DOHH2 (cell line): ENCODE measurements at regions not wholly inside any gene's neighbourhood (a gene's known extent, or its start where the extent isn't known, plus 50 kb on each side); places are given as distances from the start of the nearest gene placed in this dataset.

ENCODE experiments used
- CTCF ChIP-seq: fragments of 200-600 bp; sonication (generic); IDR thresholded peaks from one replicate; pipeline ENCODE4 v1.5.1; 2014; ENCODE audit warnings: antibody characterized with exemption, mild to moderate bottlenecking, low read depth, low read length; ENCODE audit not compliant: poor library complexity, severe bottlenecking
- EZH2phosphoT487 ChIP-seq: fragments of 200-600 bp; sonication (generic); IDR thresholded peaks from 2 replicates; pipeline ENCODE4 v1.6.1; 2017; ENCODE audit warnings: borderline replicate concordance, mild to moderate bottlenecking, antibody characterized with exemption, low read length, moderate library complexity, mixed read lengths

GRCh38 chr1:87252406-87252805, 76.3 kb upstream of the LMO4 start:
- TF ChIP-seq CTCF (no peak), EZH2phosphoT487 (no peak)
